Hematopoietic multipotent progenitor cell (in vitro differentiated cells): ENCODE measurements at regions not wholly inside any gene's neighbourhood (a gene's known extent, or its start where the extent isn't known, plus 50 kb on each side); places are given as distances from the start of the nearest gene placed in this dataset.

Experiments
- DNase-seq, 3 donors: peaks; one replicate each; pipeline ENCODE4 v3.0.0-alpha.2; 2011 to 2015; ENCODE audit warnings: low read depth in 2 of 3, low spot score in 2 of 3

- DNase-seq: peak in 1 of 3 donors; percentile 2
Measured at GRCh38 chr5:133746834-133747233, 134.5 kb upstream of the FSTL4 start.

GRCh38 chr5:133744960-133745308 is 132.6 kb upstream of the FSTL4 start:
- DNase-seq: no peak

GRCh38 chr5:133744051-133744959 is 132.0 kb upstream of the FSTL4 start:
- peak in 1 of 3 donors; percentile 27 for DNase-seq

- no peak for DNase-seq
Measured at GRCh38 chr5:133742431-133742988, 130.2 kb upstream of the FSTL4 start.

- no peak for DNase-seq
Measured at GRCh38 chr5:133741818-133742355, 129.5 kb upstream of the FSTL4 start.

- DNase-seq: no peak
Measured at GRCh38 chr5:133741396-133741795, 129.1 kb upstream of the FSTL4 start.

- no peak for DNase-seq
Measured at GRCh38 chr5:133739181-133739780, 126.9 kb upstream of the FSTL4 start.

- no peak for DNase-seq
Measured at GRCh38 chr5:133738271-133738670, 125.9 kb upstream of the FSTL4 start.

- no peak for DNase-seq
Measured at GRCh38 chr5:133736512-133736911, 124.2 kb upstream of the FSTL4 start.

- DNase-seq: no peak
Measured at GRCh38 chr5:133735346-133735745, 123.0 kb upstream of the FSTL4 start.

- DNase-seq: no peak
Measured at GRCh38 chr5:133734916-133735315, 122.6 kb upstream of the FSTL4 start.

- DNase-seq: no peak
Measured at GRCh38 chr5:133732536-133732935, 120.2 kb upstream of the FSTL4 start.

GRCh38 chr5:133731951-133732350 is 119.6 kb upstream of the FSTL4 start:
- no peak for DNase-seq

- no peak for DNase-seq
Measured at GRCh38 chr5:133730866-133731265, 118.5 kb upstream of the FSTL4 start.

GRCh38 chr5:133730346-133730745 is 118.0 kb upstream of the FSTL4 start:
- no peak for DNase-seq

- no peak for DNase-seq
Measured at GRCh38 chr5:133729800-133730199, 117.5 kb upstream of the FSTL4 start.

GRCh38 chr5:133728475-133728874 is 116.1 kb upstream of the FSTL4 start:
- no peak for DNase-seq

GRCh38 chr5:133727636-133728035 is 115.3 kb upstream of the FSTL4 start:
- DNase-seq: no peak

GRCh38 chr5:133723651-133724366 is 111.5 kb upstream of the FSTL4 start:
- no peak for DNase-seq

- no peak for DNase-seq
Measured at GRCh38 chr5:133723126-133723525, 110.8 kb upstream of the FSTL4 start.

- DNase-seq: no peak
Measured at GRCh38 chr5:133721365-133721764, 109.0 kb upstream of the FSTL4 start.
